Jurkat, Clone E6-1 (cell line): ENCODE measurements at regions not wholly inside any gene's neighbourhood (a gene's known extent, or its start where the extent isn't known, plus 50 kb on each side); places are given as distances from the start of the nearest gene placed in this dataset.
A peak's percentile ranks its signal among the peaks of the same experiment; 100 is the strongest.
"Not testable (repeated sequence)": the region's sequence is repeated elsewhere in the genome, so short reads cannot be mapped to it uniquely, and the experiment has no call there.

ENCODE experiments used
- DNase-seq: peaks from one replicate; pipeline ENCODE4 v3.0.0-alpha.2; 2011; ENCODE audit warnings: low read depth, low spot score
- H3K4me3 ChIP-seq: 2 replicates; pipeline ENCODE4 v1.5.1; 2011; ENCODE audit warnings: mild to moderate bottlenecking, low read length, control low read depth, moderate library complexity

GRCh38 chr18:42509750-42510415, 554.8 kb downstream of the PIK3C3 start:
- DNase-seq, result no peak
- H3K4me3 ChIP-seq, result no peak overlapping the region

DNA sequence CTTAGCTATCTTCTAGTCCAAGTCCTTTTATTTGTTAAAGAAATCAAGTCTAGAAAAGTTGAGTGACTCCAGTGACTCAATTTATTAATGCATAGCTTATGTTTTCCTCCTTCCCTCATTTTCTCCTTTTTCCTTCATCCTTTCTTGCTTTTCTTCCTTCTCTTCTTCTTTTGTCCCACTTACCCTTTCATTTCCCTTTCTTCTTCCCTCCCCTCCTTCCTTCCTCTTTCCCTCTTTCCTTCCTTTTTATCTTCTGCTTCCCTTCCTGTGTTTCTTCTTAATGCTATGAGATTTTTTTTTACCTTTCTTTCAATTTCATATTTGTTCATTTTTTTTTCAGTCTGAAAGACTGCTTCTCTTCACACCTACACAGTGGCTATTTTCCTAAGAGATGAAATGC, 555.5 kb downstream of the PIK3C3 start:
- no peak for DNase-seq
- no peak overlapping the region for H3K4me3 ChIP-seq

- no peak overlapping the region for H3K4me3 ChIP-seq
- DNase-seq, result no peak
Observed at GRCh38 chr18:42513441-42513840, 558.4 kb downstream of the PIK3C3 start.

DNA sequence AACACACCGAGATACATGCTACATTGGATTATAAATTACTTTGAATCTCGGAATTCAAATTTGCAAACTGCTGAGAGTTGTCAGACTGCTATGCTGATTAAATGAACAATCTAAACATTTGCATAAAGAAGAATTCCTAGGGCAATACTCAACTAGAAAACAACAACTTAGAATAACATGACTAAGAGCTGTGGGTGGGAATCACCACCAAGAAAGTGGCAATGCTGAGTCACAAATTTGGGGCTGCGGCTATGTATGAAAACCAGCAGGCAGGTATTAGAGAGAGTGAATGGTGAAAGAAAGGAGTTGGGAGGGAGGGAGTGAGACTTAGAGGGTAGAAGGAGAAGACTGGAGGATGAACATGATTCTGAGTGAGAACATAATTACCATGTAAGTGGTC, 559.5 kb downstream of the PIK3C3 start:
- DNase-seq, result no peak
- no peak overlapping the region for H3K4me3 ChIP-seq

GRCh38 chr18:42517896-42518295, 562.9 kb downstream of the PIK3C3 start:
- H3K4me3 ChIP-seq, result no peak overlapping the region
- DNase-seq, result no peak

GRCh38 chr18:42518331-42518730, 563.3 kb downstream of the PIK3C3 start:
- not testable (repeated sequence) for DNase-seq, H3K4me3 ChIP-seq

GRCh38 chr18:42520138-42520537, 565.1 kb downstream of the PIK3C3 start:
- H3K4me3 ChIP-seq, result no peak overlapping the region
- no peak for DNase-seq

GRCh38 chr18:42525905-42526304, 570.9 kb downstream of the PIK3C3 start:
- H3K4me3 ChIP-seq, result no peak overlapping the region
- DNase-seq, result no peak

- DNase-seq, result peak; percentile 76
- no peak overlapping the region for H3K4me3 ChIP-seq
Observed at GRCh38 chr18:42527766-42528165, 572.7 kb downstream of the PIK3C3 start.

GRCh38 chr18:42530276-42530675, 575.2 kb downstream of the PIK3C3 start:
- H3K4me3 ChIP-seq, result no peak overlapping the region
- no peak for DNase-seq

DNA sequence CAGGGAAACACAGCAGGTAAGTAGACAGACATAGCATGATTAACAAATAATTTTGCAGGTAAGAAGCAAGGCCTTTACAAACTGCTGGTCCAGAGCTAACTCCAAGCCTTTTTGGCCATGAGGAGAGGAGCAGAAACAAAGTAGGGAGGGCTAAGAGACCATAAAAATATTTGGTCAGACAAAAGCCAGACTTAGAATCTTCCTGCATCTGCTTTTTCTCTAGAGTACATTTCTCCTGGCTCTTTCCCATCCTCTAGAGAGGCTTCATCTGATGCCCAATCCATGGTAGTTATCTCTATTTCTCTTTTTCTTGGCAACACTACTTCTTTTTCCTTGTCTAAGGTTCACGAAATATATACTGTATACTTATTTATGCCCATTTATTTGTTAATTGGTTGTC, 577.1 kb downstream of the PIK3C3 start:
- no peak for DNase-seq
- no peak overlapping the region for H3K4me3 ChIP-seq

GRCh38 chr18:42533009-42533575, 578.1 kb downstream of the PIK3C3 start:
- no peak for DNase-seq
- no peak overlapping the region for H3K4me3 ChIP-seq

DNA sequence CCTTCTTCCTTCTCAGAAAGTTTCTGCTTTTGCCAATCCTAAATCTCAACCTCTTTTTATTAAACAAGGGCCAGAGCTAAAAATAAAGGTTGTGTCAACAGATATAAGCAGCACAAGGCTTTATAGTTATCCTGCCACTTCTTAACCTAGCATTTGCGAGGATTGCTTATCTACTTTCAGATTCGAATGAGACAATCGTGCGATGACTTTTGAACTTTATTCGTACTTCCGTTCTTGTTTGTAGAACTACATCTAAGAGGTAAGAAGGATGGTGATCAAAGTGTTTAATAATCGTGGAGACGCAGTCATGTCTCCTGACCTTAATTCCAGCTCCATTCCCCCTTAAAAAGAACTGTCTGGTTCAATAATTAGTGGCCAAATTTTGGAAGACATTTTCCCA, 578.6 kb downstream of the PIK3C3 start:
- H3K4me3 ChIP-seq, result no peak overlapping the region
- DNase-seq, result no peak

GRCh38 chr18:42534313-42534712, 579.3 kb downstream of the PIK3C3 start:
- DNase-seq, result no peak
- H3K4me3 ChIP-seq, result no peak overlapping the region

DNA sequence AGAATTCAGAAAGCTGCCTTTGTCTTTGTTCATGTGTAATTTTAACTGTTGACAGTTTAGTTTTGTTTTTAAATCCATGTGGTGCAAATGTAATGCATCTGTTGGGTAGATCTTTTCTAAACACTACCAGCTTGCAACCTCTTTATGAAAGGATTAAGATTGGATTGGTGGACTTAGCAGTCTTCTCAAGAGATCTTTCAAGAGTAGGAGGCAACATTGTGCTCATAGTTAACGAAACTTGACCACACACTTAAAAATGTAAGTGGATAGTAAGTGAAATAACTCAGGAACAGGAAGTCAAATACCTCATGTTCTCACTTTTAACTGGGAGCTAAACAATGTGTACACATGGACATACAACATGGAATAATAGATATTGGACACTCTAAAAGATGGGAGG, 579.0 kb downstream of the RIT2 start:
- DNase-seq, result no peak
- no peak overlapping the region for H3K4me3 ChIP-seq

- no peak for DNase-seq
- H3K4me3 ChIP-seq, result no peak overlapping the region
Observed at GRCh38 chr18:42537291-42537690, 578.2 kb downstream of the RIT2 start.

DNA sequence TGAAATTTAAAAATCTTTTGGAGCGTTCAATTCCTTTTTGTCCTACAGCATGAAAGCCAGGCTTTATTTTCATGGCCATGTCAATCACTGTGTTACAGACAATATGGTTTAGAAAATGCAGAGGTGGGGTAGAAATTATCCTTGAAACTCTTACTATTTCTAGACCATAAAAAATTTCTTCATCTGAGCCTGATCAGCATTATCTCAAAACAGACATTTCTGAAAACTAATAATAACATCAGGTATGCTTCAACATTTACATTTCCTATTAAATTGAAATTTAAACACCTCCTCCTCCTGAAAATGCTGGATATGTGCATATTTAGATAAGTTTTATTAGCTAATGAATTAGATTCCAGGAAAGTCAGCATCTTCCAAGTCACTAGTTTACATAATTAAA, 570.6 kb downstream of the RIT2 start:
- no peak for DNase-seq

DNA sequence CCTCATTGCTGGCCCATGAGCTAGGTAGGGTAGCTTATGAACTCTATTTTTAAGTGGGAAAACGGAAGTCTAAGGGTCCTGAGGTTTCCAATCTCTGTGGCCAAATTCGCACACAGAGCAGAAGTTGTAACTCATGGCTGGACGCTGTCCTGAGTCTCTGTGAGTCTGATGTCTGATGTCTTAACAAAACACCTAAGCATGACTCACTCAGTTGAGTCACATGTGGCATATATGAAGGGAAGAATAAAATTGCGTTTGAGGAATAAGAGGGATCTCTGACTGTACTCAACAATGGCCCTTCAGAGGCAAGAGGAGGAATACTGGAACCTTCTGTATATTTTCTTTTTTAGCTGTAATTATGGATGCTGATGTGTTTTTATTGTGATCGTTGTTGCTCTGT, 569.7 kb downstream of the RIT2 start:
- DNase-seq, result no peak
- no peak overlapping the region for H3K4me3 ChIP-seq

More for the DNA sequence above, 570.6 kb downstream of the RIT2 start:
- H3K4me3 ChIP-seq, result no peak overlapping the region

GRCh38 chr18:42548493-42548892, 567.0 kb downstream of the RIT2 start:
- H3K4me3 ChIP-seq, result no peak overlapping the region
- DNase-seq, result no peak

DNA sequence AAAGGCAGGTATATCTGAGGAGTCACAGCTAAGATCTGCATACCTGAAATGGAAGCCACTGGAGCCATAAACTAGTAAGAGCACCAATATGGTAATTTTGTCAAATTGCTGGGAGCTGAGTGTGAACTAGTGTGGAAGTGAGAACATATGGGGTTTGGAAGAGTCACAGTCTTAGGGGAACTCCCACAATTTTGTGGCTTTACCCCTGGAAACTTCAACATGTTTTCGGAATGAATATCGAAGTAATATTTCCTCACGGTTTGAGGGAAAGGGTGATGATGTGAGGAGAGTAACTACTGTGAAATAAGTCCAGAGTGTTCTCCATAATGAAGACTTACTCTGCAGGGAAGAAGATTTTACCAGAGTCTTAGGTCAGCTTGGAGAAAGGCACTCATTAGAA, 565.9 kb downstream of the RIT2 start:
- H3K4me3 ChIP-seq, result no peak overlapping the region
- DNase-seq, result no peak

- H3K4me3 ChIP-seq, DNase-seq: not testable (repeated sequence)
Observed at GRCh38 chr18:42552559-42552958, 562.9 kb downstream of the RIT2 start.
